GM23338 (cell line): ENCODE measurements at regions not wholly inside any gene's neighbourhood (a gene's known extent, or its start where the extent isn't known, plus 50 kb on each side); places are given as distances from the start of the nearest gene placed in this dataset.

Experiments used
- ATAC-seq: fragments of 200-7000 bp; cut with Tn5 transposase; 3 replicates; pipeline ENCODE4 v1.9.1; 2020
- DNase-seq: peaks from one replicate; pipeline ENCODE4 v3.0.0-alpha.2; 2015; ENCODE audit warnings: low spot score
- H2AFZ ChIP-seq: fragments of 200-600 bp; sonication (generic); 2 replicates; pipeline ENCODE4 v1.8.0; 2016; ENCODE audit warnings: antibody characterized with exemption, mild to moderate bottlenecking, moderate library complexity
- H3F3A ChIP-seq: fragments of 200-600 bp; sonication (generic); replicated peaks from 2 replicates; pipeline ENCODE4 v1.8.0; 2017; ENCODE audit warnings: antibody characterized with exemption, mixed run types, low read depth
- H3K27ac ChIP-seq: fragments of 200-600 bp; sonication (generic); 2 replicates; pipeline ENCODE4 v1.6.1; 2016; ENCODE audit warnings: low read depth
- H3K27me3 ChIP-seq: fragments of 200-600 bp; sonication (generic); 2 replicates; pipeline ENCODE4 v1.8.0; 2016; ENCODE audit warnings: mild to moderate bottlenecking, mixed run types, moderate library complexity; ENCODE audit not compliant: insufficient read depth
- H3K36me3 ChIP-seq: fragments of 200-600 bp; sonication (generic); 2 replicates; pipeline ENCODE4 v1.8.0; 2016; ENCODE audit warnings: mild to moderate bottlenecking; ENCODE audit not compliant: insufficient read depth
- H3K4me1 ChIP-seq: fragments of 200-600 bp; sonication (generic); 2 replicates; pipeline ENCODE4 v1.8.0; 2016; ENCODE audit warnings: mild to moderate bottlenecking, moderate library complexity; ENCODE audit not compliant: insufficient read depth
- H3K4me2 ChIP-seq: fragments of 200-600 bp; sonication (generic); 2 replicates; pipeline ENCODE4 v1.7.1; 2017; ENCODE audit warnings: mixed run types
- H3K4me3 ChIP-seq: fragments of 200-600 bp; sonication (generic); 2 replicates; pipeline ENCODE4 v1.6.1; 2016; ENCODE audit warnings: mixed run types
- H3K79me2 ChIP-seq: fragments of 200-600 bp; sonication (generic); replicated peaks from 2 replicates; pipeline ENCODE4 v1.8.0; 2017; ENCODE audit warnings: mild to moderate bottlenecking; ENCODE audit not compliant: insufficient read depth
- H3K9me2 ChIP-seq: fragments of 200-600 bp; sonication (generic); 2 replicates; pipeline ENCODE4 v1.8.0; 2017; ENCODE audit not compliant: insufficient read depth
- H4K20me1 ChIP-seq: fragments of 200-600 bp; sonication (generic); replicated peaks from 2 replicates; pipeline ENCODE4 v1.8.0; 2017; ENCODE audit warnings: mild to moderate bottlenecking; ENCODE audit not compliant: insufficient read depth
- H3K27ac Mint-ChIP-seq: 2 replicates; pipeline ENCODE4 v1.8.0; 2020; ENCODE audit warnings: inconsistent platforms, mild to moderate bottlenecking, moderate library complexity, mixed read lengths
- H3K27me3 Mint-ChIP-seq: 3 replicates; pipeline ENCODE4 v1.8.0; 2022; ENCODE audit warnings: low read depth, mild to moderate bottlenecking, moderate library complexity, mixed read lengths, inconsistent platforms; ENCODE audit not compliant: insufficient read depth, poor library complexity
- H3K36me3 Mint-ChIP-seq: 3 replicates; pipeline ENCODE4 v1.8.0; 2021; ENCODE audit warnings: low read depth, mild to moderate bottlenecking, inconsistent platforms, moderate library complexity, mixed read lengths
- H3K4me1 Mint-ChIP-seq: 3 replicates; pipeline ENCODE4 v1.8.0; 2020; ENCODE audit warnings: mild to moderate bottlenecking, inconsistent platforms, mixed read lengths
- H3K4me3 Mint-ChIP-seq: 3 replicates; pipeline ENCODE4 v1.8.0; 2021; ENCODE audit warnings: moderate library complexity, mild to moderate bottlenecking, inconsistent platforms, mixed read lengths
- H3K9me3 Mint-ChIP-seq: 3 replicates; pipeline ENCODE4 v1.8.0; 2020; ENCODE audit warnings: moderate library complexity, mild to moderate bottlenecking, inconsistent platforms, mixed read lengths
- CREB1 ChIP-seq: fragments of 250-450 bp; sonication (Bioruptor Pico); IDR thresholded peaks from 2 replicates; pipeline ENCODE4 v1.5.0; 2020; ENCODE audit warnings: low read depth, mild to moderate bottlenecking, moderate library complexity
- EZH2 ChIP-seq: fragments of 200-600 bp; sonication (generic); IDR thresholded peaks from one replicate; pipeline ENCODE4 v1.8.0; 2017; ENCODE audit warnings: antibody characterized with exemption, mild to moderate bottlenecking, low read depth; ENCODE audit not compliant: unreplicated experiment
- EZH2phosphoT487 ChIP-seq: fragments of 200-600 bp; sonication (generic); IDR thresholded peaks from one replicate; pipeline ENCODE4 v1.8.1; 2018; ENCODE audit warnings: antibody characterized with exemption; ENCODE audit not compliant: unreplicated experiment
- JUNB ChIP-seq: IDR thresholded peaks from one replicate; pipeline ENCODE4 v1.6.1; 2016; ENCODE audit warnings: antibody characterized with exemption; ENCODE audit not compliant: unreplicated experiment
- NANOG ChIP-seq: IDR thresholded peaks from 2 replicates; pipeline ENCODE4 v1.6.1; 2016; ENCODE audit warnings: antibody characterized with exemption, borderline replicate concordance
- POLR2AphosphoS5 ChIP-seq: IDR thresholded peaks from 2 replicates; pipeline ENCODE4 v1.6.1; 2016; ENCODE audit warnings: antibody characterized with exemption, low read depth
- STAT1 ChIP-seq: IDR thresholded peaks from one replicate; pipeline ENCODE4 v1.6.1; 2016; ENCODE audit warnings: antibody characterized with exemption; ENCODE audit not compliant: unreplicated experiment
- ZNF114 ChIP-seq: fragments of 250-450 bp; sonication (Bioruptor Pico); IDR thresholded peaks from 2 replicates; pipeline ENCODE4 v1.5.0; 2020; ENCODE audit warnings: mild to moderate bottlenecking, moderate library complexity
- ZNF331 ChIP-seq: fragments of 250-450 bp; sonication (Bioruptor Pico); IDR thresholded peaks from 2 replicates; pipeline ENCODE4 v1.5.0; 2020; ENCODE audit warnings: low read depth, mild to moderate bottlenecking, moderate library complexity
- TF ChIP-seq, protein P1 (sequence below): fragments of 250-450 bp; sonication (Bioruptor Pico); IDR thresholded peaks from 2 replicates; pipeline ENCODE4 v1.5.0; 2020; ENCODE audit warnings: mild to moderate bottlenecking, moderate library complexity
- TF ChIP-seq, protein P2 (sequence below): IDR thresholded peaks from one replicate; pipeline ENCODE4 v1.6.1; 2018; ENCODE audit warnings: antibody characterized with exemption; ENCODE audit not compliant: unreplicated experiment
- TF ChIP-seq, protein P3 (sequence below): IDR thresholded peaks from 2 replicates; pipeline ENCODE4 v1.6.1; 2016; ENCODE audit warnings: antibody characterized with exemption
- TF ChIP-seq, protein P4 (sequence below), 2 experiments: fragments of 200-600 bp in 1 of 2; sonication (generic) in 1 of 2; conservative IDR thresholded peaks; 2 replicates each; pipeline versions ENCODE4 v1.5.1 to v1.6.1; 2016 to 2017; ENCODE audit warnings: antibody characterized with exemption in 2 of 2, low read depth in 2 of 2, mild to moderate bottlenecking in 2 of 2, moderate library complexity in 1 of 2

DNA sequence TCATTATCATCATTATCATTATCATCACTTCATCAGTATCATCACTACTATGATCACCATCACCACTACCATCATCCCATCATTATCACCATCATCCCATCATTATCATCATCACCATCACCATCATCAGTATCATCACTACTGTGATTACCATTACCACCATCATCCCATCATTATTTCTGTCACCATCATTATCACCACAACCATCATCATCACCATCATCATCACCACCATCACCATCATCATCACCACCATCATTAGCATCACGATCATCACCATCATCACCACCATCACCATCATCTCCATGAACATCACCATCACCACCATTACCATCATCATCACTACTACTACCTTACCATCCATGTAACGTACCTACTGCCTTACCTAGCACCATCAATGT, 368.8 kb downstream of the SEC14L1 start:
- H3K4me1 Mint-ChIP-seq = peaks cover 12% of the 10 kb centered on the region
- ATAC-seq (no peak), DNase-seq (no peak)
- Histone ChIP-seq H3K27me3 (no peaks in the 10 kb centered on the region), H3K27ac (no peak overlapping the region), H3K4me2 (no peak overlapping the region), H3K36me3 (no peaks in the 10 kb centered on the region), H3F3A (no peaks in the 10 kb centered on the region), H3K9me2 (peaks cover 10% of the 10 kb centered on the region), H4K20me1 (no peaks in the 10 kb centered on the region), H3K79me2 (no peaks in the 10 kb centered on the region), H2AFZ (no peak overlapping the region), H3K4me1 (peaks cover 6% of the 10 kb centered on the region), H3K4me3 (no peak overlapping the region)
- peaks cover 21% of the 10 kb centered on the region for H3K9me3 Mint-ChIP-seq
- H3K27ac Mint-ChIP-seq = no peak overlapping the region
- H3K36me3 Mint-ChIP-seq = no peaks in the 10 kb centered on the region
- H3K27me3 Mint-ChIP-seq = peaks cover 7% of the 10 kb centered on the region
- H3K4me3 Mint-ChIP-seq = no peak overlapping the region
- TF ChIP-seq, protein P1, sequence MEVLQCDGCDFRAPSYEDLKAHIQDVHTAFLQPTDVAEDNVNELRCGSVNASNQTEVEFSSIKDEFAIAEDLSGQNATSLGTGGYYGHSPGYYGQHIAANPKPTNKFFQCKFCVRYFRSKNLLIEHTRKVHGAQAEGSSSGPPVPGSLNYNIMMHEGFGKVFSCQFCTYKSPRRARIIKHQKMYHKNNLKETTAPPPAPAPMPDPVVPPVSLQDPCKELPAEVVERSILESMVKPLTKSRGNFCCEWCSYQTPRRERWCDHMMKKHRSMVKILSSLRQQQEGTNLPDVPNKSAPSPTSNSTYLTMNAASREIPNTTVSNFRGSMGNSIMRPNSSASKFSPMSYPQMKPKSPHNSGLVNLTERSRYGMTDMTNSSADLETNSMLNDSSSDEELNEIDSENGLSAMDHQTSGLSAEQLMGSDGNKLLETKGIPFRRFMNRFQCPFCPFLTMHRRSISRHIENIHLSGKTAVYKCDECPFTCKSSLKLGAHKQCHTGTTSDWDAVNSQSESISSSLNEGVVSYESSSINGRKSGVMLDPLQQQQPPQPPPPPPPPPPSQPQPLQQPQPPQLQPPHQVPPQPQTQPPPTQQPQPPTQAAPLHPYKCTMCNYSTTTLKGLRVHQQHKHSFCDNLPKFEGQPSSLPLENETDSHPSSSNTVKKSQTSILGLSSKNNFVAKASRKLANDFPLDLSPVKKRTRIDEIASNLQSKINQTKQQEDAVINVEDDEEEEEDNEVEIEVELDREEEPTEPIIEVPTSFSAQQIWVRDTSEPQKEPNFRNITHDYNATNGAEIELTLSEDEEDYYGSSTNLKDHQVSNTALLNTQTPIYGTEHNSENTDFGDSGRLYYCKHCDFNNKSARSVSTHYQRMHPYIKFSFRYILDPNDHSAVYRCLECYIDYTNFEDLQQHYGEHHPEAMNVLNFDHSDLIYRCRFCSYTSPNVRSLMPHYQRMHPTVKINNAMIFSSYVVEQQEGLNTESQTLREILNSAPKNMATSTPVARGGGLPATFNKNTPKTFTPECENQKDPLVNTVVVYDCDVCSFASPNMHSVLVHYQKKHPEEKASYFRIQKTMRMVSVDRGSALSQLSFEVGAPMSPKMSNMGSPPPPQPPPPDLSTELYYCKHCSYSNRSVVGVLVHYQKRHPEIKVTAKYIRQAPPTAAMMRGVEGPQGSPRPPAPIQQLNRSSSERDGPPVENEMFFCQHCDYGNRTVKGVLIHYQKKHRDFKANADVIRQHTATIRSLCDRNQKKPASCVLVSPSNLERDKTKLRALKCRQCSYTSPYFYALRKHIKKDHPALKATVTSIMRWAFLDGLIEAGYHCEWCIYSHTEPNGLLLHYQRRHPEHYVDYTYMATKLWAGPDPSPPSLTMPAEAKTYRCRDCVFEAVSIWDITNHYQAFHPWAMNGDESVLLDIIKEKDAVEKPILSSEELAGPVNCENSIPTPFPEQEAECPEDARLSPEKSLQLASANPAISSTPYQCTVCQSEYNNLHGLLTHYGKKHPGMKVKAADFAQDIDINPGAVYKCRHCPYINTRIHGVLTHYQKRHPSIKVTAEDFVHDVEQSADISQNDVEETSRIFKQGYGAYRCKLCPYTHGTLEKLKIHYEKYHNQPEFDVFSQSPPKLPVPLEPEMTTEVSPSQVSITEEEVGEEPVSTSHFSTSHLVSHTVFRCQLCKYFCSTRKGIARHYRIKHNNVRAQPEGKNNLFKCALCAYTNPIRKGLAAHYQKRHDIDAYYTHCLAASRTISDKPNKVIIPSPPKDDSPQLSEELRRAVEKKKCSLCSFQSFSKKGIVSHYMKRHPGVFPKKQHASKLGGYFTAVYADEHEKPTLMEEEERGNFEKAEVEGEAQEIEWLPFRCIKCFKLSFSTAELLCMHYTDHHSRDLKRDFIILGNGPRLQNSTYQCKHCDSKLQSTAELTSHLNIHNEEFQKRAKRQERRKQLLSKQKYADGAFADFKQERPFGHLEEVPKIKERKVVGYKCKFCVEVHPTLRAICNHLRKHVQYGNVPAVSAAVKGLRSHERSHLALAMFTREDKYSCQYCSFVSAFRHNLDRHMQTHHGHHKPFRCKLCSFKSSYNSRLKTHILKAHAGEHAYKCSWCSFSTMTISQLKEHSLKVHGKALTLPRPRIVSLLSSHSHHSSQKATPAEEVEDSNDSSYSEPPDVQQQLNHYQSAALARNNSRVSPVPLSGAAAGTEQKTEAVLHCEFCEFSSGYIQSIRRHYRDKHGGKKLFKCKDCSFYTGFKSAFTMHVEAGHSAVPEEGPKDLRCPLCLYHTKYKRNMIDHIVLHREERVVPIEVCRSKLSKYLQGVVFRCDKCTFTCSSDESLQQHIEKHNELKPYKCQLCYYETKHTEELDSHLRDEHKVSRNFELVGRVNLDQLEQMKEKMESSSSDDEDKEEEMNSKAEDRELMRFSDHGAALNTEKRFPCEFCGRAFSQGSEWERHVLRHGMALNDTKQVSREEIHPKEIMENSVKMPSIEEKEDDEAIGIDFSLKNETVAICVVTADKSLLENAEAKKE (CRISPR knock-in tag) = no peak
- TF ChIP-seq POLR2AphosphoS5 (no peak), CREB1 (CRISPR knock-in tag) (no peak), ZNF114 (CRISPR knock-in tag) (no peak), ZNF331 (CRISPR knock-in tag) (no peak), EZH2 (no peak), EZH2phosphoT487 (no peak), STAT1 (no peak), NANOG (no peak), JUNB (no peak)
- TF ChIP-seq, protein P2, sequence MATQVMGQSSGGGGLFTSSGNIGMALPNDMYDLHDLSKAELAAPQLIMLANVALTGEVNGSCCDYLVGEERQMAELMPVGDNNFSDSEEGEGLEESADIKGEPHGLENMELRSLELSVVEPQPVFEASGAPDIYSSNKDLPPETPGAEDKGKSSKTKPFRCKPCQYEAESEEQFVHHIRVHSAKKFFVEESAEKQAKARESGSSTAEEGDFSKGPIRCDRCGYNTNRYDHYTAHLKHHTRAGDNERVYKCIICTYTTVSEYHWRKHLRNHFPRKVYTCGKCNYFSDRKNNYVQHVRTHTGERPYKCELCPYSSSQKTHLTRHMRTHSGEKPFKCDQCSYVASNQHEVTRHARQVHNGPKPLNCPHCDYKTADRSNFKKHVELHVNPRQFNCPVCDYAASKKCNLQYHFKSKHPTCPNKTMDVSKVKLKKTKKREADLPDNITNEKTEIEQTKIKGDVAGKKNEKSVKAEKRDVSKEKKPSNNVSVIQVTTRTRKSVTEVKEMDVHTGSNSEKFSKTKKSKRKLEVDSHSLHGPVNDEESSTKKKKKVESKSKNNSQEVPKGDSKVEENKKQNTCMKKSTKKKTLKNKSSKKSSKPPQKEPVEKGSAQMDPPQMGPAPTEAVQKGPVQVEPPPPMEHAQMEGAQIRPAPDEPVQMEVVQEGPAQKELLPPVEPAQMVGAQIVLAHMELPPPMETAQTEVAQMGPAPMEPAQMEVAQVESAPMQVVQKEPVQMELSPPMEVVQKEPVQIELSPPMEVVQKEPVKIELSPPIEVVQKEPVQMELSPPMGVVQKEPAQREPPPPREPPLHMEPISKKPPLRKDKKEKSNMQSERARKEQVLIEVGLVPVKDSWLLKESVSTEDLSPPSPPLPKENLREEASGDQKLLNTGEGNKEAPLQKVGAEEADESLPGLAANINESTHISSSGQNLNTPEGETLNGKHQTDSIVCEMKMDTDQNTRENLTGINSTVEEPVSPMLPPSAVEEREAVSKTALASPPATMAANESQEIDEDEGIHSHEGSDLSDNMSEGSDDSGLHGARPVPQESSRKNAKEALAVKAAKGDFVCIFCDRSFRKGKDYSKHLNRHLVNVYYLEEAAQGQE = no peak
- TF ChIP-seq, protein P3, sequence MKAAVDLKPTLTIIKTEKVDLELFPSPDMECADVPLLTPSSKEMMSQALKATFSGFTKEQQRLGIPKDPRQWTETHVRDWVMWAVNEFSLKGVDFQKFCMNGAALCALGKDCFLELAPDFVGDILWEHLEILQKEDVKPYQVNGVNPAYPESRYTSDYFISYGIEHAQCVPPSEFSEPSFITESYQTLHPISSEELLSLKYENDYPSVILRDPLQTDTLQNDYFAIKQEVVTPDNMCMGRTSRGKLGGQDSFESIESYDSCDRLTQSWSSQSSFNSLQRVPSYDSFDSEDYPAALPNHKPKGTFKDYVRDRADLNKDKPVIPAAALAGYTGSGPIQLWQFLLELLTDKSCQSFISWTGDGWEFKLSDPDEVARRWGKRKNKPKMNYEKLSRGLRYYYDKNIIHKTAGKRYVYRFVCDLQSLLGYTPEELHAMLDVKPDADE = no peak
- TF ChIP-seq, protein P4, sequence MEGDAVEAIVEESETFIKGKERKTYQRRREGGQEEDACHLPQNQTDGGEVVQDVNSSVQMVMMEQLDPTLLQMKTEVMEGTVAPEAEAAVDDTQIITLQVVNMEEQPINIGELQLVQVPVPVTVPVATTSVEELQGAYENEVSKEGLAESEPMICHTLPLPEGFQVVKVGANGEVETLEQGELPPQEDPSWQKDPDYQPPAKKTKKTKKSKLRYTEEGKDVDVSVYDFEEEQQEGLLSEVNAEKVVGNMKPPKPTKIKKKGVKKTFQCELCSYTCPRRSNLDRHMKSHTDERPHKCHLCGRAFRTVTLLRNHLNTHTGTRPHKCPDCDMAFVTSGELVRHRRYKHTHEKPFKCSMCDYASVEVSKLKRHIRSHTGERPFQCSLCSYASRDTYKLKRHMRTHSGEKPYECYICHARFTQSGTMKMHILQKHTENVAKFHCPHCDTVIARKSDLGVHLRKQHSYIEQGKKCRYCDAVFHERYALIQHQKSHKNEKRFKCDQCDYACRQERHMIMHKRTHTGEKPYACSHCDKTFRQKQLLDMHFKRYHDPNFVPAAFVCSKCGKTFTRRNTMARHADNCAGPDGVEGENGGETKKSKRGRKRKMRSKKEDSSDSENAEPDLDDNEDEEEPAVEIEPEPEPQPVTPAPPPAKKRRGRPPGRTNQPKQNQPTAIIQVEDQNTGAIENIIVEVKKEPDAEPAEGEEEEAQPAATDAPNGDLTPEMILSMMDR (conservative IDR thresholded peaks at IDR 0.05; ENCODE audit: low read depth in 2 of 2) = no peak
